H1 (cell line): ENCODE measurements at regions not wholly inside any gene's neighbourhood (a gene's known extent, or its start where the extent isn't known, plus 50 kb on each side); places are given as distances from the start of the nearest gene placed in this dataset.

Source experiments
- EGR1 ChIP-seq: IDR thresholded peaks from 2 replicates; pipeline ENCODE4 v1.6.1; 2011; ENCODE audit warnings: low read depth, low read length, borderline replicate concordance
- EP300 ChIP-seq, 2 experiments: IDR thresholded peaks; 1 replicate in 1 of 2; 2 replicates in 1 of 2; pipeline ENCODE4 v1.6.1; 2011 to 2012; ENCODE audit warnings: low read depth in 2 of 2, low read length in 2 of 2, mild to moderate bottlenecking in 2 of 2, borderline replicate concordance in 1 of 2, inconsistent platforms in 1 of 2, moderate library complexity in 1 of 2
- GTF2F1 ChIP-seq: IDR thresholded peaks from 2 replicates; pipeline ENCODE4 v1.6.1; 2012; ENCODE audit warnings: low read depth, low read length, improper control_type of control experiment, borderline replicate concordance
- JUND ChIP-seq: IDR thresholded peaks from 2 replicates; pipeline ENCODE4 v1.6.1; 2011; ENCODE audit warnings: mild to moderate bottlenecking, improper control_type of control experiment, low read length
- MAFK ChIP-seq: IDR thresholded peaks from 2 replicates; pipeline ENCODE4 v1.6.1; 2012; ENCODE audit warnings: low read depth, mild to moderate bottlenecking, improper control_type of control experiment, low read length
- NANOG ChIP-seq: IDR thresholded peaks from 2 replicates; pipeline ENCODE4 v1.6.1; 2011; ENCODE audit warnings: low read length, low read depth, mild to moderate bottlenecking, inconsistent platforms; ENCODE audit not compliant: insufficient read depth, poor library complexity, severe bottlenecking
- RXRA ChIP-seq: IDR thresholded peaks from 2 replicates; pipeline ENCODE4 v1.6.1; 2011; ENCODE audit warnings: low read depth, mild to moderate bottlenecking, low read length, moderate library complexity; ENCODE audit not compliant: insufficient read depth
- SP2 ChIP-seq: IDR thresholded peaks from 2 replicates; pipeline ENCODE4 v1.6.1; 2012; ENCODE audit warnings: mild to moderate bottlenecking, low read length, inconsistent platforms
- TAF7 ChIP-seq: optimal IDR thresholded peaks from 2 replicates; pipeline ENCODE3; 2011; ENCODE audit warnings: low read depth, mild to moderate bottlenecking, inconsistent platforms, low read length, moderate library complexity, borderline replicate concordance
- TCF12 ChIP-seq: IDR thresholded peaks from 2 replicates; pipeline ENCODE4 v1.6.1; 2011; ENCODE audit warnings: low read depth, mild to moderate bottlenecking, low read length
- TF ChIP-seq, protein P1 (sequence below): fragments of 300-600 bp; sonication (generic); IDR thresholded peaks from 2 replicates; pipeline ENCODE4 v1.7.1; 2012; ENCODE audit warnings: low read length, moderate library complexity, mild to moderate bottlenecking, inconsistent platforms; ENCODE audit not compliant: insufficient replicate concordance

DNA sequence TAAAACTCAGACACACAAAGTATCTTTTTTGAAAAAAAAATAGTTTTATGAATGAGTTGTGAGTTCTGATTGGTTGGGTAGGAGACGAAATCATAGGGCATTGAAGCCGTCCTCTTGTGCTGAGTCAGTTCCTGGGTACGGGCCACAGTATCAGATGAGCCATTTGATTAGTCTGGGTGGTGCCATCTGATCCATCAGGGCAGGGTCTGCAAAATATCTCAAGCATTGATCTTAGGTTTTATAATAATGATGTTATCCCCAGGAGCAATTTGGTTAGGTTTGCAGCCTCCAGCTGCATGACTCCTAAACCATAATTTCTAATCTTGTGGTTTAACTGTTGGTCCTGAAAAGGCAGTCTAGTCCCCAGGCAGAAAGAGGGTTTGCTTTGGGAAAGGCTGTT, 1310.6 kb downstream of the SLITRK1 start (continued):
- TF ChIP-seq, protein P1, sequence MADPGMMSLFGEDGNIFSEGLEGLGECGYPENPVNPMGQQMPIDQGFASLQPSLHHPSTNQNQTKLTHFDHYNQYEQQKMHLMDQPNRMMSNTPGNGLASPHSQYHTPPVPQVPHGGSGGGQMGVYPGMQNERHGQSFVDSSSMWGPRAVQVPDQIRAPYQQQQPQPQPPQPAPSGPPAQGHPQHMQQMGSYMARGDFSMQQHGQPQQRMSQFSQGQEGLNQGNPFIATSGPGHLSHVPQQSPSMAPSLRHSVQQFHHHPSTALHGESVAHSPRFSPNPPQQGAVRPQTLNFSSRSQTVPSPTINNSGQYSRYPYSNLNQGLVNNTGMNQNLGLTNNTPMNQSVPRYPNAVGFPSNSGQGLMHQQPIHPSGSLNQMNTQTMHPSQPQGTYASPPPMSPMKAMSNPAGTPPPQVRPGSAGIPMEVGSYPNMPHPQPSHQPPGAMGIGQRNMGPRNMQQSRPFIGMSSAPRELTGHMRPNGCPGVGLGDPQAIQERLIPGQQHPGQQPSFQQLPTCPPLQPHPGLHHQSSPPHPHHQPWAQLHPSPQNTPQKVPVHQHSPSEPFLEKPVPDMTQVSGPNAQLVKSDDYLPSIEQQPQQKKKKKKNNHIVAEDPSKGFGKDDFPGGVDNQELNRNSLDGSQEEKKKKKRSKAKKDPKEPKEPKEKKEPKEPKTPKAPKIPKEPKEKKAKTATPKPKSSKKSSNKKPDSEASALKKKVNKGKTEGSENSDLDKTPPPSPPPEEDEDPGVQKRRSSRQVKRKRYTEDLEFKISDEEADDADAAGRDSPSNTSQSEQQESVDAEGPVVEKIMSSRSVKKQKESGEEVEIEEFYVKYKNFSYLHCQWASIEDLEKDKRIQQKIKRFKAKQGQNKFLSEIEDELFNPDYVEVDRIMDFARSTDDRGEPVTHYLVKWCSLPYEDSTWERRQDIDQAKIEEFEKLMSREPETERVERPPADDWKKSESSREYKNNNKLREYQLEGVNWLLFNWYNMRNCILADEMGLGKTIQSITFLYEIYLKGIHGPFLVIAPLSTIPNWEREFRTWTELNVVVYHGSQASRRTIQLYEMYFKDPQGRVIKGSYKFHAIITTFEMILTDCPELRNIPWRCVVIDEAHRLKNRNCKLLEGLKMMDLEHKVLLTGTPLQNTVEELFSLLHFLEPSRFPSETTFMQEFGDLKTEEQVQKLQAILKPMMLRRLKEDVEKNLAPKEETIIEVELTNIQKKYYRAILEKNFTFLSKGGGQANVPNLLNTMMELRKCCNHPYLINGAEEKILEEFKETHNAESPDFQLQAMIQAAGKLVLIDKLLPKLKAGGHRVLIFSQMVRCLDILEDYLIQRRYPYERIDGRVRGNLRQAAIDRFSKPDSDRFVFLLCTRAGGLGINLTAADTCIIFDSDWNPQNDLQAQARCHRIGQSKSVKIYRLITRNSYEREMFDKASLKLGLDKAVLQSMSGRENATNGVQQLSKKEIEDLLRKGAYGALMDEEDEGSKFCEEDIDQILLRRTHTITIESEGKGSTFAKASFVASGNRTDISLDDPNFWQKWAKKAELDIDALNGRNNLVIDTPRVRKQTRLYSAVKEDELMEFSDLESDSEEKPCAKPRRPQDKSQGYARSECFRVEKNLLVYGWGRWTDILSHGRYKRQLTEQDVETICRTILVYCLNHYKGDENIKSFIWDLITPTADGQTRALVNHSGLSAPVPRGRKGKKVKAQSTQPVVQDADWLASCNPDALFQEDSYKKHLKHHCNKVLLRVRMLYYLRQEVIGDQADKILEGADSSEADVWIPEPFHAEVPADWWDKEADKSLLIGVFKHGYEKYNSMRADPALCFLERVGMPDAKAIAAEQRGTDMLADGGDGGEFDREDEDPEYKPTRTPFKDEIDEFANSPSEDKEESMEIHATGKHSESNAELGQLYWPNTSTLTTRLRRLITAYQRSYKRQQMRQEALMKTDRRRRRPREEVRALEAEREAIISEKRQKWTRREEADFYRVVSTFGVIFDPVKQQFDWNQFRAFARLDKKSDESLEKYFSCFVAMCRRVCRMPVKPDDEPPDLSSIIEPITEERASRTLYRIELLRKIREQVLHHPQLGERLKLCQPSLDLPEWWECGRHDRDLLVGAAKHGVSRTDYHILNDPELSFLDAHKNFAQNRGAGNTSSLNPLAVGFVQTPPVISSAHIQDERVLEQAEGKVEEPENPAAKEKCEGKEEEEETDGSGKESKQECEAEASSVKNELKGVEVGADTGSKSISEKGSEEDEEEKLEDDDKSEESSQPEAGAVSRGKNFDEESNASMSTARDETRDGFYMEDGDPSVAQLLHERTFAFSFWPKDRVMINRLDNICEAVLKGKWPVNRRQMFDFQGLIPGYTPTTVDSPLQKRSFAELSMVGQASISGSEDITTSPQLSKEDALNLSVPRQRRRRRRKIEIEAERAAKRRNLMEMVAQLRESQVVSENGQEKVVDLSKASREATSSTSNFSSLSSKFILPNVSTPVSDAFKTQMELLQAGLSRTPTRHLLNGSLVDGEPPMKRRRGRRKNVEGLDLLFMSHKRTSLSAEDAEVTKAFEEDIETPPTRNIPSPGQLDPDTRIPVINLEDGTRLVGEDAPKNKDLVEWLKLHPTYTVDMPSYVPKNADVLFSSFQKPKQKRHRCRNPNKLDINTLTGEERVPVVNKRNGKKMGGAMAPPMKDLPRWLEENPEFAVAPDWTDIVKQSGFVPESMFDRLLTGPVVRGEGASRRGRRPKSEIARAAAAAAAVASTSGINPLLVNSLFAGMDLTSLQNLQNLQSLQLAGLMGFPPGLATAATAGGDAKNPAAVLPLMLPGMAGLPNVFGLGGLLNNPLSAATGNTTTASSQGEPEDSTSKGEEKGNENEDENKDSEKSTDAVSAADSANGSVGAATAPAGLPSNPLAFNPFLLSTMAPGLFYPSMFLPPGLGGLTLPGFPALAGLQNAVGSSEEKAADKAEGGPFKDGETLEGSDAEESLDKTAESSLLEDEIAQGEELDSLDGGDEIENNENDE = no peak
- TF ChIP-seq EGR1 (no peak), TAF7 (no peak), EP300 (IDR thresholded peaks at IDR 0.05; ENCODE audit: borderline replicate concordance in 1 of 2, low read depth in 2 of 2, low read length in 2 of 2) (no peak), SP2 (no peak), RXRA (no peak), MAFK (no peak), TCF12 (no peak), GTF2F1 (no peak), NANOG (no peak), JUND (no peak)
